B cell (primary cell): ENCODE measurements at regions not wholly inside any gene's neighbourhood (a gene's known extent, or its start where the extent isn't known, plus 50 kb on each side); places are given as distances from the start of the nearest gene placed in this dataset.
A peak's percentile ranks its signal among the peaks of the same experiment; 100 is the strongest.
"Not testable (repeated sequence)": the region's sequence is repeated elsewhere in the genome, so short reads cannot be mapped to it uniquely, and the experiment has no call there.

Experiments
- ATAC-seq: fragments of 200-7000 bp; cut with Tn5 transposase; one replicate; pipeline ENCODE4 v1.10.0; 2021; ENCODE audit warnings: low read depth, mild to moderate bottlenecking, moderate number of reproducible peaks, moderate library complexity
- CTCF ChIA-PET: fragments of 350-600 bp; sonication (Branson Sonifier 250); formaldehyde crosslinking; loops from one replicate; lab custom pipeline; 2021; ENCODE audit warnings: antibody characterized with exemption, inconsistent platforms; lab: Charles Lee
- POLR2A ChIA-PET: fragments of 350-600 bp; sonication (Branson Sonifier 250); formaldehyde crosslinking; loops from one replicate; lab custom pipeline; 2021; ENCODE audit warnings: antibody characterized with exemption; lab: Charles Lee
- DNase-seq: peaks from one replicate; pipeline ENCODE4 v3.0.0; 2013
- H2AFZ ChIP-seq: 2 replicates; pipeline ENCODE4 v1.6.1; 2012; ENCODE audit warnings: mild to moderate bottlenecking, low read depth, low read length; ENCODE audit not compliant: insufficient read depth, poor library complexity, severe bottlenecking
- H3K27ac ChIP-seq, 2 donors: 1 replicate in 1 of 2; 2 replicates in 1 of 2; pipeline ENCODE4 v1.5.1; 2012 to 2013; ENCODE audit warnings: low read length in 2 of 2, mild to moderate bottlenecking in 2 of 2, moderate library complexity in 1 of 2
- H3K27me3 ChIP-seq, 4 experiments: fragments of 200-600 bp in 1 of 4; sonication (generic) in 1 of 4; replicated peaks in 1 of 4; 1 replicate in 2 of 4; 2 replicates in 2 of 4; pipeline versions ENCODE4 v1.6.1 to v1.7.0; 2013 to 2016; ENCODE audit warnings: low read length in 3 of 4, mild to moderate bottlenecking in 2 of 4, mixed read lengths in 1 of 4, moderate library complexity in 1 of 4; ENCODE audit not compliant: insufficient read depth in 4 of 4, control insufficient read depth in 3 of 4; ENCODE audit errors: control extremely low read depth in 1 of 4
- H3K36me3 ChIP-seq, 2 experiments: replicated peaks in 1 of 2; 1 replicate in 1 of 2; 2 replicates in 1 of 2; pipeline versions ENCODE4 v1.6.1 to v1.7.1; 2013; ENCODE audit warnings: low read length in 1 of 2; ENCODE audit not compliant: insufficient read depth in 2 of 2, control insufficient read depth in 1 of 2; ENCODE audit errors: control extremely low read depth in 1 of 2, extremely low read depth in 1 of 2
- H3K4me1 ChIP-seq, 2 donors: fragments of 200-600 bp in 1 of 2; sonication (generic) in 1 of 2; 1 replicate in 1 of 2; 2 replicates in 1 of 2; pipeline versions ENCODE4 v1.5.1 to v1.6.1; 2013 to 2017; ENCODE audit warnings: low read length in 2 of 2; ENCODE audit not compliant: control insufficient read depth in 2 of 2, insufficient read depth in 2 of 2
- H3K4me2 ChIP-seq: replicated peaks from 2 replicates; pipeline ENCODE3; 2012; ENCODE audit warnings: mild to moderate bottlenecking, low read depth, low read length; ENCODE audit not compliant: poor library complexity, severe bottlenecking
- H3K4me3 ChIP-seq, 5 experiments: fragments of 200-600 bp in 1 of 5; sonication (generic) in 1 of 5; 1 replicate in 3 of 5; 2 replicates in 2 of 5; pipeline versions ENCODE4 v1.5.1 to v1.7.0; 2011 to 2016; ENCODE audit warnings: low read length in 4 of 5, mild to moderate bottlenecking in 4 of 5, low read depth in 2 of 5, control low read depth in 1 of 5, moderate library complexity in 1 of 5; ENCODE audit not compliant: insufficient read depth in 1 of 5; ENCODE audit errors: control extremely low read depth in 1 of 5, extremely low read depth in 1 of 5
- H3K79me2 ChIP-seq: fragments of 200-600 bp; sonication (generic); one replicate; pipeline ENCODE4 v1.6.0; 2016; ENCODE audit warnings: low read length; ENCODE audit not compliant: control insufficient read depth, insufficient read depth
- H3K9ac ChIP-seq: fragments of 200-600 bp; sonication (generic); 2 replicates; pipeline ENCODE4 v1.6.1; 2017; ENCODE audit warnings: mild to moderate bottlenecking, low read length, moderate library complexity
- H3K9me3 ChIP-seq, 3 donors: one replicate each; pipeline versions ENCODE4 v1.6.1 to v1.7.1; 2013; ENCODE audit warnings: low read length in 2 of 3; ENCODE audit not compliant: control insufficient read depth in 2 of 3, insufficient read depth in 1 of 3; ENCODE audit errors: control extremely low read depth in 1 of 3
- H4K20me1 ChIP-seq: 2 replicates; pipeline ENCODE4 v1.6.0; 2012; ENCODE audit warnings: mild to moderate bottlenecking, low read length; ENCODE audit not compliant: insufficient read depth, control insufficient read depth, poor library complexity, severe bottlenecking
- H3K27ac Mint-ChIP-seq: one replicate; pipeline ENCODE4 v1.8.0; 2021; ENCODE audit warnings: mixed read lengths
- H3K27me3 Mint-ChIP-seq: one replicate; pipeline ENCODE4 v1.8.0; 2021; ENCODE audit warnings: mixed read lengths
- H3K4me1 Mint-ChIP-seq: one replicate; pipeline ENCODE4 v1.8.0; 2021; ENCODE audit warnings: mixed read lengths
- H3K4me3 Mint-ChIP-seq: one replicate; pipeline ENCODE4 v1.8.0; 2021; ENCODE audit warnings: mixed read lengths
- H3K9me3 Mint-ChIP-seq: one replicate; pipeline ENCODE4 v1.8.0; 2022; ENCODE audit warnings: mixed read lengths; ENCODE audit not compliant: insufficient read depth
- EZH2 ChIP-seq: IDR thresholded peaks from 2 replicates; pipeline ENCODE4 v1.6.1; 2012; ENCODE audit warnings: borderline replicate concordance, low read depth, mild to moderate bottlenecking, moderate library complexity, low read length; ENCODE audit not compliant: insufficient read depth, poor library complexity, severe bottlenecking
- WGBS: methylation state at CpG from one replicate; pipeline ENCODE4 v1.1.5; 2013; ENCODE audit warnings: missing lambda C conversion rate; ENCODE audit not compliant: insufficient coverage; 5-methylcytosine and 5-hydroxymethylcytosine counted together
- intact Hi-C: fragments of 100-400 bp; cut with micrococcal nuclease; formaldehyde crosslinking; loops from one replicate; pipeline ENCODE4 v1.10.0; 2022
- TF ChIP-seq, protein P1 (sequence below): fragments of 200-600 bp; IDR thresholded peaks from one replicate; pipeline ENCODE4 v1.8.0; 2022; ENCODE audit warnings: antibody characterized with exemption, mild to moderate bottlenecking

GRCh38 chr5:56732121-56732520 is 83.2 kb upstream of the MAP3K1 start:
- DNase-seq, result no peak
- WGBS, result 100% methylated on average over 1 of the region's 6 CpGs
- no peak overlapping the region for H2AFZ ChIP-seq
- Mint-ChIP-seq H3K4me3 (peak overlapping the region; percentile 8), H3K27ac (peak overlapping the region; percentile 62), H3K27me3 (no peaks in the 10 kb centered on the region), H3K9me3 (no peaks in the 10 kb centered on the region), H3K4me1 (peaks cover 80% of the 10 kb centered on the region)
- no peaks in the 10 kb centered on the region for H3K9me3 ChIP-seq
- H3K79me2 ChIP-seq, result peaks cover 9% of the 10 kb centered on the region
- H3K36me3 ChIP-seq, result no peaks in the 10 kb centered on the region
- ChIA-PET CTCF (interaction anchor here (1.1 to 1.2 kb wide), 3 partner anchors 13 to 105 kb away, joined by 3 to 4 read pairs (median 3); no protein-coding TSS in a partner anchor), POLR2A (interaction anchor here (0.7 kb wide), 1 partner anchor 65 kb away, joined by 4 read pairs; no protein-coding TSS in a partner anchor)
- no peak overlapping the region for H3K4me3 ChIP-seq
- intact Hi-C loops, result no loop called here
- no peaks in the 10 kb centered on the region for H4K20me1 ChIP-seq
- no peak overlapping the region for H3K4me2 ChIP-seq
- no peak overlapping the region for H3K9ac ChIP-seq
- no peak for ATAC-seq
- peaks cover 76 to 78% of the 10 kb centered on the region in 2 donors for H3K4me1 ChIP-seq
- TF ChIP-seq, protein P1, sequence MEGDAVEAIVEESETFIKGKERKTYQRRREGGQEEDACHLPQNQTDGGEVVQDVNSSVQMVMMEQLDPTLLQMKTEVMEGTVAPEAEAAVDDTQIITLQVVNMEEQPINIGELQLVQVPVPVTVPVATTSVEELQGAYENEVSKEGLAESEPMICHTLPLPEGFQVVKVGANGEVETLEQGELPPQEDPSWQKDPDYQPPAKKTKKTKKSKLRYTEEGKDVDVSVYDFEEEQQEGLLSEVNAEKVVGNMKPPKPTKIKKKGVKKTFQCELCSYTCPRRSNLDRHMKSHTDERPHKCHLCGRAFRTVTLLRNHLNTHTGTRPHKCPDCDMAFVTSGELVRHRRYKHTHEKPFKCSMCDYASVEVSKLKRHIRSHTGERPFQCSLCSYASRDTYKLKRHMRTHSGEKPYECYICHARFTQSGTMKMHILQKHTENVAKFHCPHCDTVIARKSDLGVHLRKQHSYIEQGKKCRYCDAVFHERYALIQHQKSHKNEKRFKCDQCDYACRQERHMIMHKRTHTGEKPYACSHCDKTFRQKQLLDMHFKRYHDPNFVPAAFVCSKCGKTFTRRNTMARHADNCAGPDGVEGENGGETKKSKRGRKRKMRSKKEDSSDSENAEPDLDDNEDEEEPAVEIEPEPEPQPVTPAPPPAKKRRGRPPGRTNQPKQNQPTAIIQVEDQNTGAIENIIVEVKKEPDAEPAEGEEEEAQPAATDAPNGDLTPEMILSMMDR, result no peak
- no peak for TF ChIP-seq EZH2
- no peaks in the 10 kb centered on the region for H3K27me3 ChIP-seq
- no peak overlapping the region for H3K27ac ChIP-seq

- CTCF ChIA-PET, result interaction anchor here (1.1 kb wide), 1 partner anchor 13 kb away, joined by 3 read pairs; no protein-coding TSS in a partner anchor
- H2AFZ ChIP-seq, H3K9me3 ChIP-seq, POLR2A ChIA-PET, DNase-seq, H3K36me3 ChIP-seq, intact Hi-C loops, H3K79me2 ChIP-seq, H3K4me2 ChIP-seq, H4K20me1 ChIP-seq, H3K4me3 ChIP-seq, H3K27ac ChIP-seq, H3K9ac ChIP-seq, H3K27ac Mint-ChIP-seq, H3K9me3 Mint-ChIP-seq, H3K27me3 ChIP-seq, H3K4me3 Mint-ChIP-seq, H3K27me3 Mint-ChIP-seq, ATAC-seq: not testable (repeated sequence)
- peaks cover 70 to 72% of the 10 kb centered on the region in 2 donors for H3K4me1 ChIP-seq
- H3K4me1 Mint-ChIP-seq, result peaks cover 76% of the 10 kb centered on the region
- WGBS, result no CpG with 5 or more reads among the region's 2 CpGs
These were observed 83.9 kb upstream of the MAP3K1 start for GRCh38 chr5:56731473-56731872.
